HFFc6 (cell line): ENCODE measurements at regions not wholly inside any gene's neighbourhood (a gene's known extent, or its start where the extent isn't known, plus 50 kb on each side); places are given as distances from the start of the nearest gene placed in this dataset.

ENCODE experiments used
- DNase-seq: peaks from one replicate; pipeline ENCODE4 v3.0.0-alpha.2; 2018
- H3K27ac Mint-ChIP-seq: 2 replicates; pipeline ENCODE4 v1.8.0; 2020; ENCODE audit warnings: mild to moderate bottlenecking, mixed read lengths
- H3K27me3 Mint-ChIP-seq: 2 replicates; pipeline ENCODE4 v1.8.0; 2021; ENCODE audit warnings: mild to moderate bottlenecking, moderate library complexity, mixed read lengths; ENCODE audit not compliant: insufficient read depth
- H3K36me3 Mint-ChIP-seq: 2 replicates; pipeline ENCODE4 v1.8.0; 2021; ENCODE audit warnings: low read depth, mixed read lengths
- H3K4me1 Mint-ChIP-seq: 2 replicates; pipeline ENCODE4 v1.8.0; 2020; ENCODE audit warnings: low read depth, mixed read lengths
- H3K4me3 Mint-ChIP-seq: 2 replicates; pipeline ENCODE4 v1.8.0; 2020; ENCODE audit warnings: mild to moderate bottlenecking, moderate library complexity, mixed read lengths
- H3K9me3 Mint-ChIP-seq: 2 replicates; pipeline ENCODE4 v1.8.0; 2020; ENCODE audit warnings: mild to moderate bottlenecking, mixed read lengths
- CTCF ChIP-seq: fragments of 200-600 bp; sonication (generic); IDR thresholded peaks from 2 replicates; pipeline ENCODE4 v1.5.0; 2021; ENCODE audit warnings: antibody characterized with exemption, mild to moderate bottlenecking

GRCh38 chr11:116533186-116533825, 239.5 kb downstream of the BUD13 start:
- Mint-ChIP-seq H3K36me3 (no peaks in the 10 kb centered on the region), H3K4me3 (no peak overlapping the region), H3K4me1 (no peaks in the 10 kb centered on the region), H3K27ac (no peak overlapping the region), H3K9me3 (peaks cover 4% of the 10 kb centered on the region), H3K27me3 (peaks cover 17% of the 10 kb centered on the region)
- no peak for TF ChIP-seq CTCF
- DNase-seq = no peak

DNA sequence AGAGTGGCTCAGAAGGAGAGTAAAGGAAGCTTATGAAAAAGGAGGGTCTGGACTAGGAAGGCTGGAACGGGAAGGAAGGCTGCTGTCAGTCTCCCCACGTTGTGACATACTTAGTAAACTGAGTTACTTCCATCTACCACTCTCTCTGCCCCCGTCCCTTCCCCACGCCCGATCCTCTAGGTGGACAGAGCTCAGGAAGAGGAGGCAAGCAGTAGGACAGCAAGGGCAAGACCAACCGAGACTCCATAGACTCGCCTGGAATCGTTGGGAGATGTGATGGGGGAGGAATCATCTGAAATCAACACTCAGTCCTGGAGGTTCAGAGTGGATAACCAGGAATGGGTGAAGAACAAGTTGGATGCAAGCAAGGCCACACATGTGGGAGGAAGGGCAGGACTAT, 240.7 kb downstream of the BUD13 start:
- H3K4me3 Mint-ChIP-seq = no peak overlapping the region
- DNase-seq = no peak
- no peaks in the 10 kb centered on the region for H3K4me1 Mint-ChIP-seq
- peaks cover 15% of the 10 kb centered on the region for H3K27me3 Mint-ChIP-seq
- H3K9me3 Mint-ChIP-seq = peaks cover 8% of the 10 kb centered on the region
- no peaks in the 10 kb centered on the region for H3K36me3 Mint-ChIP-seq
- H3K27ac Mint-ChIP-seq = no peak overlapping the region
- no peak for TF ChIP-seq CTCF

- peaks cover 13% of the 10 kb centered on the region for H3K27me3 Mint-ChIP-seq
- no peak for DNase-seq
- H3K36me3 Mint-ChIP-seq = no peaks in the 10 kb centered on the region
- H3K4me1 Mint-ChIP-seq = no peaks in the 10 kb centered on the region
- H3K4me3 Mint-ChIP-seq = no peak overlapping the region
- H3K27ac Mint-ChIP-seq = no peak overlapping the region
- H3K9me3 Mint-ChIP-seq = peaks cover 8% of the 10 kb centered on the region
- no peak for TF ChIP-seq CTCF
Observed at GRCh38 chr11:116530705-116531104, 242.1 kb downstream of the BUD13 start.

DNA sequence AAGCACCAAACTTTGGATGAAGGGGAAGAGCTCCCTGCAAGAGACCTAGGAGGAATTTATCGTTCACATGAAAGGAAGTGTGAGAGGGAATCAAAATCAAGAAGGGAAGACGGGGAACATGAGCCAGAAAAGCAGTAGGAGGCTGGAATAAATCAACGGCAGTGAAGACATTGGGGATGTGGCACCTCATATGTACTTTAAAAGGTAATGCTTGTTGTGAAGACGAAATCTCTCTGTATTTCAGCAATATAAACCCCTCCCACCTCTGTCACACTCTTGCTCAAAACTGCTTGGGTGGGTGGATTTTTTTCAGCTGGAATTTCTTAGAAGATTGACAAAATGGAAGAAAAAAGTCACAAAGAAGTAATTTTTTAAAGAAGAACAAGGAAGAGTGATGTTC, 243.5 kb downstream of the BUD13 start:
- H3K27ac Mint-ChIP-seq = no peak overlapping the region
- H3K27me3 Mint-ChIP-seq = no peaks in the 10 kb centered on the region; the same call in none of the 2 replicates
- H3K4me1 Mint-ChIP-seq = no peaks in the 10 kb centered on the region
- no peak for TF ChIP-seq CTCF
- DNase-seq = no peak
- no peak overlapping the region for H3K4me3 Mint-ChIP-seq
- peaks cover 8% of the 10 kb centered on the region for H3K9me3 Mint-ChIP-seq
- no peaks in the 10 kb centered on the region for H3K36me3 Mint-ChIP-seq

DNA sequence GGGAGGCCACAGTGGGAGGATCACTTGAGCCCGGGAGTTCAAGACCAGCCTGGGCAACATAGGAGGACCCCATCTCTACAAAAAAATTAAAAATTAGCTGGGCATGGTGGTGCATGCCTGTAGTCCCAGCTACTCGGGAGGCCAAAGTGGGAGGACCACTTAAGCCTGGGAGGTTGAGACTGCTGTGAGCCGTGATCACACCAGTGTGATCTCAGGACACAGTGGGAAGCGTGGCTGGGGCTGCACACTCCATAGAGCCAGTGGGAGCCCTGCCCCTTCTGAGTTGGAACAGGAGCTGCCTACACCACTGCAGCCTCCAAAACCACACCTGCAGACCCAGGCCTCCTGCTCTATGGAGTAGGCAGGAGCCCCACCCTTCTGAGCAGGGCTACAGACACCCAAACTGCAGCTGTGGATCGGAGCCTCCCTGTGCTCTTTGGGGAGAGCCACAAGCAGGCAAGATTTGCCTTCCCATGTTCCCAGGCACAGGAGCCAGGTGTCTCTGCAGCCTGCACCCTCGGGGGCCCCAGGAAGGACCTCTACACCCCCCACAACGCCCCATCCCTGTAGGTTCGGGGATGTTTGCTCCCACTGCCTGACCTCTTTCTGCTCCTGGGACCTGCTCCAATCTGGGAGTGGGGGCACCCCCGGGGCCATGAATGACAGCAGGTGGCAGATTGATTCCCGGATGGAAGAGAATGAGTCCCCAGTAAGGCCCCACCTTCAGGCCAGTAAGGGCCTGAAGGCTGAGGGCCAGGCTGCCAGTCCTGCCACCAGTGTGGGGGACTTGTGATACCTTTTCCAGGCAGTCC, 245.4 kb downstream of the BUD13 start:
- Mint-ChIP-seq H3K36me3 (no peaks in the 10 kb centered on the region), H3K4me3 (no peak overlapping the region), H3K4me1 (no peaks in the 10 kb centered on the region), H3K27me3 (no peaks in the 10 kb centered on the region; the same call in none of the 2 replicates), H3K9me3 (peaks cover 8% of the 10 kb centered on the region), H3K27ac (no peak overlapping the region)
- no peak for DNase-seq
- no peak for TF ChIP-seq CTCF
